H9 (cell line): ENCODE measurements at regions not wholly inside any gene's neighbourhood (a gene's known extent, or its start where the extent isn't known, plus 50 kb on each side); places are given as distances from the start of the nearest gene placed in this dataset.

Experiments
- DNase-seq: peaks from one replicate; pipeline ENCODE4 v3.0.0-alpha.2; 2017
- H2AFZ ChIP-seq: one replicate; pipeline ENCODE4 v1.6.1; 2013; ENCODE audit warnings: mild to moderate bottlenecking, low read length, control low read depth, moderate library complexity
- H2AK5ac ChIP-seq: 2 replicates; pipeline ENCODE4 v1.6.1; 2013; ENCODE audit warnings: low read length, control low read depth, mixed read lengths; ENCODE audit not compliant: insufficient read length
- H2BK120ac ChIP-seq: one replicate; pipeline ENCODE4 v1.6.1; 2013; ENCODE audit warnings: low read depth, mild to moderate bottlenecking, low read length, control low read depth, inconsistent platforms; ENCODE audit not compliant: poor library complexity, severe bottlenecking
- H2BK12ac ChIP-seq: 2 replicates; pipeline ENCODE4 v1.6.1; 2013; ENCODE audit warnings: low read length, control low read depth, mixed read lengths, low read depth; ENCODE audit not compliant: insufficient read length
- H2BK15ac ChIP-seq: 2 replicates; pipeline ENCODE4 v1.6.1; 2013; ENCODE audit warnings: low read depth, low read length, control low read depth
- H2BK20ac ChIP-seq: one replicate; pipeline ENCODE4 v1.6.1; 2013; ENCODE audit warnings: low read depth, mild to moderate bottlenecking, low read length, control low read depth, inconsistent platforms; ENCODE audit not compliant: poor library complexity, severe bottlenecking
- H2BK5ac ChIP-seq: 2 replicates; pipeline ENCODE4 v1.6.1; 2013; ENCODE audit warnings: low read length, control low read depth, mixed read lengths; ENCODE audit not compliant: insufficient read length
- H3K14ac ChIP-seq: 2 replicates; pipeline ENCODE4 v1.6.1; 2013; ENCODE audit warnings: low read length, control low read depth; ENCODE audit not compliant: insufficient read depth
- H3K18ac ChIP-seq: 2 replicates; pipeline ENCODE4 v1.6.1; 2013; ENCODE audit warnings: low read depth, mild to moderate bottlenecking, mixed read lengths, low read length, control low read depth; ENCODE audit not compliant: insufficient read length
- H3K23ac ChIP-seq: 2 replicates; pipeline ENCODE4 v1.6.1; 2013; ENCODE audit warnings: low read length, control low read depth, mixed read lengths, low read depth; ENCODE audit not compliant: insufficient read length
- H3K23me2 ChIP-seq: 2 replicates; pipeline ENCODE4 v1.6.1; 2013; ENCODE audit warnings: low read depth, mild to moderate bottlenecking, mixed read lengths, low read length, control low read depth; ENCODE audit not compliant: insufficient read length, poor library complexity, severe bottlenecking
- H3K27ac ChIP-seq: 2 replicates; pipeline ENCODE4 v1.5.1; 2013; ENCODE audit warnings: low read length, control low read depth, mixed read lengths, low read depth; ENCODE audit not compliant: insufficient read length
- H3K27me3 ChIP-seq: 2 replicates; pipeline ENCODE4 v1.6.1; 2013; ENCODE audit warnings: low read length, control low read depth, inconsistent platforms; ENCODE audit not compliant: insufficient read depth
- H3K4ac ChIP-seq: 2 replicates; pipeline ENCODE4 v1.6.1; 2013; ENCODE audit warnings: low read depth, mild to moderate bottlenecking, control low read depth, inconsistent platforms, low read length, moderate library complexity
- H3K4me1 ChIP-seq: 2 replicates; pipeline ENCODE4 v1.6.1; 2013; ENCODE audit warnings: low read length, control low read depth, inconsistent platforms; ENCODE audit not compliant: insufficient read depth
- H3K4me2 ChIP-seq: 2 replicates; pipeline ENCODE4 v1.6.1; 2013; ENCODE audit warnings: low read length, control low read depth, mixed read lengths; ENCODE audit not compliant: insufficient read length, insufficient read depth
- H3K56ac ChIP-seq: 2 replicates; pipeline ENCODE4 v1.6.1; 2013; ENCODE audit warnings: low read depth, mild to moderate bottlenecking, mixed read lengths, low read length, control low read depth; ENCODE audit not compliant: insufficient read length
- H3K79me1 ChIP-seq: 2 replicates; pipeline ENCODE4 v1.6.1; 2013; ENCODE audit warnings: low read depth, mild to moderate bottlenecking, moderate library complexity, low read length, control low read depth, inconsistent platforms; ENCODE audit not compliant: insufficient read depth, poor library complexity, severe bottlenecking
- H3K79me2 ChIP-seq: 2 replicates; pipeline ENCODE4 v1.6.1; 2013; ENCODE audit warnings: low read length, control low read depth, inconsistent platforms; ENCODE audit not compliant: insufficient read depth
- H3K9ac ChIP-seq: 2 replicates; pipeline ENCODE4 v1.6.1; 2013; ENCODE audit warnings: low read length, control low read depth, mixed read lengths; ENCODE audit not compliant: insufficient read length; ENCODE audit errors: extremely low read depth
- H3K9me3 ChIP-seq: one replicate; pipeline ENCODE4 v1.6.1; 2013; ENCODE audit warnings: low read depth, low read length, inconsistent platforms; ENCODE audit not compliant: control insufficient read depth
- H3T11ph ChIP-seq: one replicate; pipeline ENCODE4 v1.6.1; 2013; ENCODE audit warnings: mild to moderate bottlenecking, low read length, control low read depth, inconsistent platforms
- H4K20me1 ChIP-seq: one replicate; pipeline ENCODE4 v1.6.1; 2013; ENCODE audit not compliant: control insufficient read depth, insufficient read length, insufficient read depth
- H4K5ac ChIP-seq: 2 replicates; pipeline ENCODE4 v1.6.1; 2013; ENCODE audit warnings: low read depth, mild to moderate bottlenecking, mixed read lengths, low read length, control low read depth; ENCODE audit not compliant: insufficient read length
- H4K8ac ChIP-seq: replicated peaks from 2 replicates; pipeline ENCODE4 v1.6.1; 2013; ENCODE audit warnings: low read length, control low read depth, mixed read lengths, low read depth; ENCODE audit not compliant: insufficient read length
- H4K91ac ChIP-seq: 2 replicates; pipeline ENCODE4 v1.6.1; 2013; ENCODE audit warnings: low read depth, mild to moderate bottlenecking, moderate library complexity, mixed read lengths, low read length, control low read depth; ENCODE audit not compliant: insufficient read length
- H3K27ac Mint-ChIP-seq, 3 experiments: 2 replicates in 2 of 3; 3 replicates in 1 of 3; pipeline ENCODE4 v1.8.0; 2020 to 2021; ENCODE audit warnings: mixed read lengths in 3 of 3, mild to moderate bottlenecking in 1 of 3, moderate library complexity in 1 of 3
- H3K27me3 Mint-ChIP-seq: 2 replicates; pipeline ENCODE4 v1.8.0; 2021; ENCODE audit warnings: low read depth, mild to moderate bottlenecking, moderate library complexity, mixed read lengths
- H3K36me3 Mint-ChIP-seq, 3 experiments: 2 replicates in 2 of 3; 3 replicates in 1 of 3; pipeline ENCODE4 v1.8.0; 2020 to 2021; ENCODE audit warnings: low read depth in 3 of 3, mixed read lengths in 3 of 3; ENCODE audit not compliant: insufficient read depth in 1 of 3
- H3K4me1 Mint-ChIP-seq, 2 experiments: 2 replicates each; pipeline ENCODE4 v1.8.0; 2020; ENCODE audit warnings: mixed read lengths in 2 of 2
- H3K4me3 Mint-ChIP-seq, 2 experiments: 2 replicates in 1 of 2; 3 replicates in 1 of 2; pipeline ENCODE4 v1.8.0; 2020 to 2021; ENCODE audit warnings: mild to moderate bottlenecking in 2 of 2, mixed read lengths in 2 of 2, moderate library complexity in 1 of 2
- H3K9me3 Mint-ChIP-seq, 2 experiments: 2 replicates in 1 of 2; 3 replicates in 1 of 2; pipeline ENCODE4 v1.8.0; 2020; ENCODE audit warnings: mild to moderate bottlenecking in 2 of 2, mixed read lengths in 2 of 2, moderate library complexity in 1 of 2
- WGBS: extraction: QIAGEN DNeasy Blood & Tissue Kit; methylation state at CpG from one replicate; pipeline ENCODE4 v1.1.7; 2013; ENCODE audit warnings: missing lambda C conversion rate, low lambda C conversion rate, mixed read lengths; ENCODE audit not compliant: insufficient read length; ENCODE audit errors: extremely low coverage; 5-methylcytosine and 5-hydroxymethylcytosine counted together
- TF ChIP-seq, protein P1 (sequence below): fragments of 200-600 bp; sonication (generic); conservative IDR thresholded peaks from 3 replicates; pipeline ENCODE4 v1.8.0; 2021; ENCODE audit warnings: antibody characterized with exemption, mild to moderate bottlenecking

DNA sequence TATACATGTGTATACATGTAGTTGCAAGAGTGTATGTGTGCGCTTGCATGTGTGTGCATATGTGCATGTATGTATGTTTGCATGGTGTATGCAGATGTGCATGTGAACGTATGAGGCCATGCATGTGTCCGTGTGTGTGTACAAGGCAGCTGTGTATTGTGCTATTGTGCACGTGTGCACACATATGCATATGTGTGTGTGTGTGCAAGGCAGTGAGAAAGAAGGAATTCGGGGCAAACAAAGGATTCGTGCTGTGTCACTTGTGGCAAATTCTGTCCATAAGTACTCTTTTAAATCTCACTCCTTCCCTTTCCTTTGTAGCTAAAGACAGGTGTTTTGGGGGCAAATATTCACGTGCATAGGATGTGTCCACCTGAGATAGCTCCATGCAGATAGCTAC is 227.1 kb downstream of the VRK1 start:
- Histone ChIP-seq H2AFZ (no peak overlapping the region), H4K8ac (no peak overlapping the region), H4K20me1 (no peaks in the 10 kb centered on the region), H3K9me3 (no peaks in the 10 kb centered on the region), H3K27me3 (no peaks in the 10 kb centered on the region), H2BK20ac (no peak overlapping the region), H3K9ac (no peak overlapping the region), H3K23me2 (peaks cover 5% of the 10 kb centered on the region), H3K4me2 (no peak overlapping the region), H3K23ac (no peak overlapping the region), H2BK5ac (no peak overlapping the region), H3K4ac (no peak overlapping the region), H3T11ph (no peak overlapping the region), H2BK15ac (no peak overlapping the region), H3K27ac (no peak overlapping the region), H2AK5ac (no peak overlapping the region), H3K79me2 (no peaks in the 10 kb centered on the region), H3K56ac (no peak overlapping the region), H2BK12ac (no peak overlapping the region), H3K18ac (no peak overlapping the region), H3K79me1 (no peaks in the 10 kb centered on the region), H2BK120ac (no peak overlapping the region), H4K91ac (no peak overlapping the region), H4K5ac (no peak overlapping the region), H3K14ac (no peak overlapping the region), H3K4me1 (peaks cover 47% of the 10 kb centered on the region)
- Mint-ChIP-seq H3K36me3 (no peaks in the 10 kb centered on the region; a peak in 1 of 7 replicates), H3K27me3 (no peaks in the 10 kb centered on the region), H3K9me3 (peaks cover 0 to 3% of the 10 kb centered on the region in 2 experiments; a peak in 2 of 5 replicates), H3K4me1 (peaks cover 56 to 57% of the 10 kb centered on the region in 2 experiments), H3K27ac (no peak overlapping the region), H3K4me3 (no peak overlapping the region)
- WGBS: no CpG with 5 or more reads among the region's 7 CpGs
- no peak for DNase-seq
- TF ChIP-seq, protein P1, sequence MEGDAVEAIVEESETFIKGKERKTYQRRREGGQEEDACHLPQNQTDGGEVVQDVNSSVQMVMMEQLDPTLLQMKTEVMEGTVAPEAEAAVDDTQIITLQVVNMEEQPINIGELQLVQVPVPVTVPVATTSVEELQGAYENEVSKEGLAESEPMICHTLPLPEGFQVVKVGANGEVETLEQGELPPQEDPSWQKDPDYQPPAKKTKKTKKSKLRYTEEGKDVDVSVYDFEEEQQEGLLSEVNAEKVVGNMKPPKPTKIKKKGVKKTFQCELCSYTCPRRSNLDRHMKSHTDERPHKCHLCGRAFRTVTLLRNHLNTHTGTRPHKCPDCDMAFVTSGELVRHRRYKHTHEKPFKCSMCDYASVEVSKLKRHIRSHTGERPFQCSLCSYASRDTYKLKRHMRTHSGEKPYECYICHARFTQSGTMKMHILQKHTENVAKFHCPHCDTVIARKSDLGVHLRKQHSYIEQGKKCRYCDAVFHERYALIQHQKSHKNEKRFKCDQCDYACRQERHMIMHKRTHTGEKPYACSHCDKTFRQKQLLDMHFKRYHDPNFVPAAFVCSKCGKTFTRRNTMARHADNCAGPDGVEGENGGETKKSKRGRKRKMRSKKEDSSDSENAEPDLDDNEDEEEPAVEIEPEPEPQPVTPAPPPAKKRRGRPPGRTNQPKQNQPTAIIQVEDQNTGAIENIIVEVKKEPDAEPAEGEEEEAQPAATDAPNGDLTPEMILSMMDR: no peak
